ENCODE measurements at regions not wholly inside any gene's neighbourhood (a gene's known extent, or its start where the extent isn't known, plus 50 kb on each side); places are given as distances from the start of the nearest gene placed in this dataset.
"Not testable (repeated sequence)": the region's sequence is repeated elsewhere in the genome, so short reads cannot be mapped to it uniquely, and the experiment has no call there.

DNA sequence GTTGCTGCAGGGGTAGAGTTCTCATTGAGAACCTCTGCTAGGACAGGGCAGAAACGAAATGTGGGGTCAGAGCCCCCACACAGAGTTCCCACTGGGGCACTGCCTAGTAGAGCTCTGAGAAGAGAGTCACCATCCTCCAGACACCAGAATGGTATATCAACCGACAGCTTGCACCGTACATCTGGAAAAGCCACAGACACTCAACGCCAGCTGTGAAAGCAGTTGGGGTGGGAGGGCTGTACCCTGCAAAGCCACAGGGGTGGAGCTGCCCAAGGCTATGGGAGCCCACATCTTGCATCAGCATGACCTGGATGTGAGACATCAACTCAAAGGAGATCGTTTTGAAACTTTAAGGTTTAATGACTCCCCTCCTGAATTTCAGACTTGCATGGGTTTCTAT, 284.0 kb upstream of the DEPDC1 start:
- DNase-seq (ENCODE audit: low spot score) (no peak), FAIRE-seq (no peak)

DNA sequence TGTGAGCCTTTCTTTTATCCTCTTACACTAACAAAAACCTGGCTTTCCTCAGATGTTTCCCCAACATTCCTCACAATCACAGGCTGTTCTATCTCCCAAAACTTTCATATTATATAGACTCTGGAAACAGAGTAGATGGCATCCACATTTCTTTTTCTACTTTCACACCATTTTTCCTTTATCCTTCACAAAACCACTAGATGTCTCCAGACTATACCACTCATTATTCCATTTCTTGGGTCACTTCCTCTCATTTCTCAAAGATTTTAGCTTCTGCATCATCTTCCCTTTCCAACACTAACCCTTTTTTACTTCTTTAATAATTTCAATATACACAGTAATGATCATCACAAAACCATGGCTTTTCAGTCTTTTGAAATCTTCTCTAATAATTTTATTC, 286.0 kb upstream of the DEPDC1 start:
- DNase-seq (ENCODE audit: low spot score): no peak
- no peak for FAIRE-seq

DNA sequence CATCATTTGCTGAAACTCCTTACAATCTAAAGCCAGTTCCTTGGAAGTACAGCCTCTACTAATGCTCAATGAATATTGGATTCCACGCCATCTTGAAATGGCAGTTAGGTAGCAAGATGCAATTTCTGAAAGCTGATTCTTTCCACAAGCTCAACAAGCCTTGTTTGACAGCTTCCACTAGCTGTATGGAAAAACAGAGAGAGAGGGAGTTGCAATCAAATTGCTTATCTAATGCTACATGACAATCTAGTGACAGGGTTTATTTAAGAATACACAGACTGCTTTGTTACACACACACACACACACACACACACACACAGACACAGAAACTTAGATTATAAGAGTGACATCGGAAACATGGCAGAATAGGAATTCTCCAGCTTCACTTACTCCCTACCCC, 288.4 kb upstream of the DEPDC1 start:
- FAIRE-seq: no peak
- DNase-seq (ENCODE audit: low spot score): no peak

DNA sequence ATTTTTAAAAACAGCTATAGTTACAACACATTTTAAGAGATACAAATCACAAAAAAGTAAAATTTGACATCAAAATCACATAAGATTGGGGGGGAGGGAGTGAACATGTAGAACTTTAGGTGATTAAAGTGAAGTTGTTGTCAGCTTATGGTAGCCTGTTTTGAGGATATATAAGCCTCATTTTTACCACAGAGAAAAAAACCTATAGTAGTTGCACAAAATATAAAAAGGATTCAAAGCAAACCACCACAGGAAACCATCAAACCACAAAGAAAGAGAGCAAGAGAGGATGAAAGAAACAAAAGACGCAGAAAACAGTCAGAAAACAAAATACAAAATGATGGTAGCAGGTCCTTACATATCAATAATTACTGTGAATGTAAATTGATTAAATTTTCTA, 291.9 kb upstream of the DEPDC1 start:
- DNase-seq (ENCODE audit: low spot score) (no peak), FAIRE-seq (no peak)

DNA sequence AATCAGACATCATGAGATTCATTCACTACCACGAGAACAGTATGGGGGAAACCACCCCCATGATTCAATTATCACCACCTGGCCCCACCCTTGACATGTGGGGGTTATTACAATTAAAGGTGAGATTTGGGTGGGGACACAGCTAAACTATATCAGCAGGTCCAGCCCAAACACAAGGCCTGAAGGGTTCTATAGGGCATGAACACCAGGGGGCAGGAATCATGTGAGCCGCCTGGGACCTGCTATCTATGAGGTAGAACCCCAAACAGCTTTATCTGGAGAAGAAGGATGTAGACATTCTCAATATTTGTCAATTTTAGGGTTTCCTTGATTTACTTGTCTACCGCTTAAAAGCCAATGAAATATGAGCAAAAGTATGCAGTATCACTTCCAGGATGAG, 294.9 kb upstream of the DEPDC1 start:
- FAIRE-seq (no peak), DNase-seq (ENCODE audit: low spot score) (no peak)

DNA sequence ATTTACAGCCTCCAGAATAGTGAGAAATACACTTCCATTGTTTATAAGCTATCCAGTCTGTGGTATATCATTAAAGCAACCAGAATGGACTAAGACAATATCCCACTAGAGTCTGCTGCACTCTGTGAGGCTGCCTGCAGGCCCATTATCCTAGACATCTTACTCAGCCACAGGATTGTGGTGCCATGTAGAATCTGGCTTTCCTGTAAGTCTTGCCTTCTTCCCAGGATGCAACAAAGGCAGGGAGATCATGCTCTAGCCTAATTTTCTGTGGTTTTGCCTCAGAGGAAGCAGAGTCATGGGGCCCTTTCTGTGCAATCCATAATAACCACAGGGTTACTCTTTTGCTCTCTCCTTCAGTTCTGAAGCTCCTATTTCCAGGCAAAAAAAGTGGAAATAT, 299.1 kb upstream of the DEPDC1 start:
- FAIRE-seq: no peak
- DNase-seq (ENCODE audit: low spot score): no peak

DNA sequence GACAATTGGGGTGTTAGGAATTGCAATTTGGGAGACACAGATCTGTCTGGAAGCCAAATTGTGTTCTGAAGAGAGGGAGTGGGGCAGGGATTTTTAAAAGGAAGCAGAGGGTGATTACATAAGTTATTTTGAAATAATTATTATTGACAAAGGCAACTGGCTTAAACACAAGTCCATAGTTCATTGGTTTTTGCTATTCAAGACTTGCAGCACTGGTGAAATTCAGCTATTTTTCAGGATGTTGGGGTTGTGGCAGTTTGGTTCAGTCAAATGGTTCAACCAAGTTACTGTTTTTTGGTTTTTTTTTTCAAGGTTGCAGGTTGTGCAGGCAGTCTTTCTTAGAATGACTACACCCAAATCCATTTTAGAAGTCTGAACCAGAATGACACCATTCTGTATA, 300.0 kb upstream of the DEPDC1 start:
- no peak for FAIRE-seq
- DNase-seq (ENCODE audit: low spot score): no peak

DNA sequence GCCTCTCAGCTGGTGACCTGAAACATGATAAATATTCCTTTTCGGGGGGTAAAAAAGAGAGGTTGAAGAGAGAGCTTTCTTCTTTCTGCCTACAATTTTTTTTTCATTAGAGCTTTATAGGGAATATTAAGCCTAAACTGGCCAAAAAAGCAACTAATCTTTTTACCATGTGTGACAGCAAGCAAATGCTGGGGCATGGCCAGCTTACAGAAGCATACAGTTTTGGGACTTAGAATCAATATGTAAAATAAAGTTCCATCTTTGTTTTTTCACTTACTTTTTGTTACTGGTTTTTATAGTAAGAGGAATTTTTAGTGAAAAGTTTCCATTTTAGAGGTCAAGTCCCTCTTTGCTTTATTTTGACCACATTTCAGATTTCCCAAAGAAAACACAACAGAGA, 301.2 kb upstream of the DEPDC1 start:
- FAIRE-seq: no peak

DNA sequence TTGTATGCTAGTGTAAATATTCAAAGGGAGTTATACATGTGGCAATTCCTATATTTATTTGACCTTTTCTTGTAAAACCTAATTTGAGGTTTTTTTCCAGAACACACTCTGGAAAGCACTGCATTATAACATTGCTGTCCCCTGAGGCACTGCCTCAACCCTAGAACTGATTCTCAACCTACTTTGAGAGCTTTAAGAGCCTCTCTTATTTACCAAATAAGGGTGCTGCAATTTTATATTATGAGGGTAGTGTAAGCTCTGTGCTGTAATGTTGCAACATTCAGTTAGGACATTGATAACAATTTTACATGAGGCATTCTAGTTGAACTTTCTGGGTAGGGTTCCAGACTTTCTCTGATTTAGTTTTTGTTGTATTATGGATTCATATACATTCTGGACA, 302.2 kb upstream of the DEPDC1 start:
- DNase-seq (ENCODE audit: low spot score): no peak
- FAIRE-seq: no peak

More for the DNA sequence above, 301.2 kb upstream of the DEPDC1 start:
- DNase-seq (ENCODE audit: low spot score): no peak

DNA sequence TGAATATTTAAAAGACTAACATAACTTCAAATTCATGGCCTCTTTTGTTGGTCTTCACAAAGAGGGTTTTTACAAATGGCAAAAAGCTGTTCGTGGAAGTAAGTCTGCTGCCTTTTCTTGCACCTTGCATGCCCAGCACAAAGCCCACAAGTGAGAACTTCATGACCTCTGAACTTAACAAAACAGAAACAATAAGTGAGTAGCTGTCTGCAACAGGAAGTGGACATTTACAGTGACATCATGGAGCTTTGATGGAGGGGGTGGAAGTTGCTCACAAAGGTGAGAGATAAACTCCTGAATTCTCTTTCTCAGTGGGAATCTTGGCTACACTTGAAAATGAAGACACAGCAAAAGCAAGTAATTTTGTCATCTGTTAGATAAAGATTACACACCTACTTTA, 303.3 kb upstream of the DEPDC1 start:
- FAIRE-seq (no peak), DNase-seq (ENCODE audit: low spot score) (no peak)

DNA sequence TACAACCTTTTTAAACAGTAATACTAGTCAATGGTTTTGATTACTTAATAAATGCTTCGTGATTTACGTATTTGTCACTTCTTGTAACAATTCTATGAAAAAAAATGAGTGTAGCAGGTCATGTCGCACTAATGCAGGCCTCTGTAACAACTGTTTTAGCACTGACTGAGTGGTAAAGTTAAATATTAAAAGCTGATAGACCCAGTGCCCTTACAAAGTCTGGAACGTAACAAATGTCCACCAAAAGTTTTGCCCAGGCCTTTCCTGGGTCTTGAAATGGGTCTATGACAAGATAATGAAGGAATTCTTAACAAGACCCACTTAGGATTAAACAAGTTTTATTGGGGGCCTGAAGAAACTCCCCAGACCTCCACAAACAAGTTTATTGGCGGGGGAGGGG, 304.6 kb upstream of the DEPDC1 start:
- FAIRE-seq (no peak), DNase-seq (ENCODE audit: low spot score) (no peak)

DNA sequence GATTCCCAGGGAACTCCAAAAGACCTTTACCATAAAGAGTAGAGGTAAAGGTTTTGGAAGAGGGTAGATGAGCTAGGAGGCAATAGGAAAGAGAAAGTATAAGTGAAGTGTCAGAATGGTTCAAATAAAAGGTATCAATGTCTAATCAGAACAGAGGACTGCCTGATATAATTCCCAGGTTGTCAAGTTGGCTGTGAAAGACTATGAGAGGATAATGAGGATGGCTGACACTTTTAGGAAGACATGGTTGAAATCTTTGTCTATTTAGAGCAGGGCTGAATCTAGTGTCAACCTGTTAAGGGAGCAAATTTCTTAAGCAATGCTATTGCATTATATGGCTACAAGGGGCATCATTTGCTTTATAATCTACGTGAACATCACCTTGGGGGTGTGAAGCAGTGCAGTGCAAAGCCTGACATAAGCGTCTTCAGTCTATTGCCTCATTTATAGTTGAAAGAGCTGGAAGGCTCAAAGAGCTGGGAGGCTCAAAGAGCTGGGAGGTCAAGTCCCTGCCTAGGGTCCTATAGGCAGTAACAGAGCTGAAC, 308.3 kb upstream of the DEPDC1 start:
- FAIRE-seq: no peak
- DNase-seq (ENCODE audit: low spot score): no peak

DNA sequence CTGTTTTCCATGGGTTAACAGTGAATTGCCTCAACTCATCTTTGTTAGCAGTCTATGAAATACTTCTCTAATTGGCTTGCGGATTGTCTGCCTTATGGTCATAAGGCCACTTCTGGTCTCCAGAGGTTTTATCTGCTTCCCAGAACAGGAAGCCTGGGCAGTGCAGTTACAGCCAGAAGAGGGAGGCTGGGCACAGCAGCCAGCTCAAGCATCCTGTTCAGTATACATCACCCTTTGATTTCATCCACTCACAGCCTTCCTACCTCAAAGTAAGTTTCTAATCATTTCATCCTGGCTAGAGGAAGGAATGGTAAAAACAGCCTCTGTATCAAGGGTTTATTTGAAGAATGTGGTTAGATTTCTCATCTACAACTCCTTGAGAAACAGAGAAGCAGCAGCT, 311.5 kb upstream of the DEPDC1 start:
- DNase-seq (ENCODE audit: low spot score) (no peak), FAIRE-seq (no peak)

DNA sequence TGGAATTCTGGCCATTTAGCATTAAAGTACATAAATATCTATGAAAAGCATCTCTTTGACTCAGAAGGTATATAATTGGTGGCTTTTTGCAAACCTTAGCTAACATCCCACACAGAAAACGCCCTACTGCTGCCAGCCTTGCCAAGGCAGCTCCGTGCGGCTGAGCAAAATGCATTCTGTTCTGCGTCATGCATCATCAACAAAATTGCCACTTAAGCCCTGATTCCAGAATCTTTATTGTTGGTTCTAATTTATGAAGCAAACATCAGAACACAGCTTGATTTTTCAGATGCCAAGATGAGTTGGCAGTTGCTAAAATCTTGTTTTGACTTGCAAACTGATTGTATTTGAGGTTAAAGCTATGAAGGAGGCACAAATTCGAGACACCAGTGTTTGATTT, 314.9 kb upstream of the DEPDC1 start:
- DNase-seq (ENCODE audit: low spot score): no peak
- FAIRE-seq: no peak

DNA sequence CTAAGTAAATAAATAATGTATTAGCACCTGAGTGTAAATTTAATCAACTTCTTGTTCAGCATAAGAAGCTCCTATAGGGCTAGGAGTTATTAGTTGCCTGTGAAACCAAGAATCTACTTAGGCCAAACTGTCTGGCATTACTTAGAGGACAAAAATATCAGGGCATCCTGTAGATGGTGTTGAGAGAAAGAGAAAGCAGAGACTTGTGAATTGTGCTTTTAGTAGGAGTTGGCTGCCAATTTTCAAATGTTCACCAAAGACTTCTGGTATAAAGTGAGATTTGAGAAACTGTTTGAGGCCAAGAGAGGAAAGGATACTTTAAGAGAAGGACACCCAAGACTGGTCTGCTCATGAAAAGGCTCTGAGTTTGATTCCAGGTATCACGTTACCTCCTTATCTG, 315.5 kb upstream of the DEPDC1 start:
- FAIRE-seq: no peak
- no peak for DNase-seq (ENCODE audit: low spot score)

DNA sequence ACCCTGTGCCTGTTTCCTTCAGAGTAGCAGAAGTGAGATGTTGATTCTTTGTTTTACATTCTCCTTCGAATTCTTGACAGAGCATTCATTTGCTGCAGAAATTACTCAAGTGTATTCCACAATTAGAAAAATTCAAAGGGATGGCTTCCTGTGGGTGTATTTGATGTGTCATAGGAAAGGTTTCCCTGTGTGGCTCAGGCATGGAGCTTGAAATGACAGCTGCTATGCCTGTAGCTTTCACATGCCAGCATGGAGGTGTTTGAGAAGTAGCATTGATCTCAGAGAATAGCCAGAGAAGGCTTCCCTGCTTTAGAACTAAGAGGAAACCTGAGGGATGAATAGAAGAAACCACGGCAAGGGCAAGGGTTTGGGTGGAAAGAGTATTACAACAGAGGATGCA, 317.2 kb upstream of the DEPDC1 start:
- FAIRE-seq (no peak), DNase-seq (ENCODE audit: low spot score) (no peak)

DNA sequence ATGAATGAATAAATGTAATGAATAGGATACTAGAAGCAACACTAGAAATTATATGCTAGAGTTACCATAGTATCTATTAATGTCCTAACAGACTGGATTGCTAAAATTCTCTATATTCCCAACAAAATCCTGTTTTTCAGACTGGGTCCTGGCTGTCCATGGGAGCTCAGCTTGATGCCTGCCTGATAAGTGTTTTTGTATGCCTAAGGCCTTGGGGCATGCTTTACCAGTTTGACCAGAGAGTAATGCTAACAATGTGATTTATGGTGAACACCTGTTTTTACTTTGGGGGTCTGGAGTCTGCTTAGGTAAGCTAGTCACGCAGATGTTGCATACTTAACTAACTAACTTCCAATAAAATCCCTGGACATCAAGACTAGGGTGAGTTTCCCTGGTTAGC, 318.8 kb upstream of the DEPDC1 start:
- DNase-seq (ENCODE audit: low spot score) (no peak), FAIRE-seq (no peak)

DNA sequence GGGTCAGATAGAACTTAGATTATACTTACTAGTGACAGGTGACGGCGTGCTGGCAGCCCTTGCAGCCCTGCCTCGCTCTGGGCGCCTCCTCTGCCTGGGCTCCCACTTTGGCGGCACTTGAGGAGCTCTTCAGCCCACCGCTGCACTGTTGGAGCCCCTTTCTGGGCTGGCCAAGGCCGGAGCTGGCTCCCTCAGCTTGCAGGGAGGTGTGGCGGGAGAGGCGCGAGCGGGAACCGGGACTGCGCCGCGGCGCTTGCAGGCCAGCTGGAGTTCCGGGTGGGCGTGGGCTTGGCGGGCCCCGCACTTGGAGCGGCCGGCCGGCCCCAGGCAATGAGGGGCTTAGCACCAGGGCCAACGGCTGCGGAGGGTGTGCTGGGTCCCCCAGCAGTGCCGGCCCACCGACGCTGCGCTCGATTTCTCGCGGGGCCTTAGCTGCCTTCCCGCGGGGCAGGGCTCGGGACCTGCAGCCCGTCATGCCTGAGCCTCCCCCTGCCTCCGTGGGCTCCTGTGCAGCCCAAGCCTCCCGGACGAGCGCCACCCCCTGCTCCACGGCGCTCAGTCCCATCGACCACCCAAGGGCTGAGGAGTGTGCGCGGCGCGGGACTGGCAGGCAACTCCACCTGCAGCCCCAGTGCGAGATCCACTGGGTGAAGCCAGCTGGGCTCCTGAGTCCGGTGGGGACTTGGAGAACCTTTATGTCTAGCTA, 320.8 kb upstream of the DEPDC1 start:
- not testable (repeated sequence) for FAIRE-seq; DNase-seq (ENCODE audit: low spot score)

DNA sequence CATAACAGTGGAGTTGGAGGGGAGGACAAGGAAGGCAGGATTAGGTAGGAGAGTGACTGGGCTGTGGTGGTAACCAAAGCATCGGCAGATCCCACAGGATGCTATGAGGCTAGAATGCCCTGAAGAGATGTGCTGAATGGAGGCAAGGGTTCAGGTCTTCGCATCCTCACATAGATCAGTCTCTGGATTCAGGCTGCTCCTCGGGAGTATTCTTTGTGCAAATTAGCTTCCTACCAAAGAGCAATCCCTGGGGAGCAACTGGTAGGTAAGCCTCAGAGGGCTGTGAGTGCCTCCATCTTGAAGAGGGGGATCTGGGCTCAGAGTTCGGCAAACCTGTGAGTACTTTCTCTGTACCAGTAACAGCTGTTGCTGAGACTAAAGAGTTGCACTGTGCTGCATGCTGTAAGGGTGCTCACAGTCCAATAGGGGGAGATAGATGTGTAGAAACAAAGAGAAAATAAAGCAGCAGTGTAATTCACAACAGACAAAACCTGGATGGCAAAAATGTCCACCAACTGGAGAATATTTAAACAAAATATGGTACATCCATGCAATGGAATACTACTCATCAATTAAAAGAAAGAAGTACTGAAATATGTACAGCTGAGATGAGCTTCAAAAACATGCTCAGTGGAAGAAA, 322.4 kb upstream of the DEPDC1 start:
- no peak for FAIRE-seq
- DNase-seq (ENCODE audit: low spot score): no peak

DNA sequence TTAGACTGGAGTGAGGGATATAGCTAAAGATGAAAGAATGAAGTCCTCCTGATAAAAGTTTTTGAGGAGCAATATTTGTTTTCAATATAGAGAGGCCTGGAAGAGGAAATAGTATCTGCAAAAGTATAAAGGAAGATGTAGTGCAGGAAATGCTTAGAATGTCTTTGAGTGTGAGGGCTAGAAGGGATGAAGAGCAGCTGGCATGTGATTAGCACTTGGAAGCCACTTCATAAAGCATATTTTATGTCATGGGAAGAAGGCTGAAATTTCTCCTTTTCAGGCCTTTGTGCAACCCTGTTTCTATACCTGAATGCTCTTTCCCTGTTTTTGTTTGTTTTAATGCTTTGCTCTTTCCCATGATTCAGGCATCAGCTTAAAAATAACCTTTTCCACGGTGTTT, 323.3 kb upstream of the DEPDC1 start:
- FAIRE-seq: no peak

DNA sequence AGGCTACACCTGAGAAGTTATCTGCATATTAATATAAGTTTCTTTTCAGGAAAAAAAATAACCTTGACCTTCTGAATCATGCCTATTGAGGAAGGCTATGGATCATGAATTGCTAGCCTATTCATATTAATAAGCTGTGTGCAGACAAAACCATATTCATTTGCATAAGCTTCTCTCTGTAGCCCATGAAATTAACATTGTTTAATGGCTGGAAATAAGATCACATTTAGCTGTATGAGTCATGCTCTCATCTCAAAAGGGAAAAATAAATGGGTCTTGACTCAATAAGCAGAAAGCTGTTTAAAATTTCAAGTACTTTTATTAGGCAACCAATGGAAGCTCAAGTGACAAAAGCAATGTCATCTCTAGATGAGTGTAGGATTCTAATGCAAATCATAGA, 330.0 kb upstream of the DEPDC1 start:
- FAIRE-seq (no peak), DNase-seq (ENCODE audit: low spot score) (no peak)

More for the DNA sequence above, 323.3 kb upstream of the DEPDC1 start:
- no peak for DNase-seq (ENCODE audit: low spot score)

DNA sequence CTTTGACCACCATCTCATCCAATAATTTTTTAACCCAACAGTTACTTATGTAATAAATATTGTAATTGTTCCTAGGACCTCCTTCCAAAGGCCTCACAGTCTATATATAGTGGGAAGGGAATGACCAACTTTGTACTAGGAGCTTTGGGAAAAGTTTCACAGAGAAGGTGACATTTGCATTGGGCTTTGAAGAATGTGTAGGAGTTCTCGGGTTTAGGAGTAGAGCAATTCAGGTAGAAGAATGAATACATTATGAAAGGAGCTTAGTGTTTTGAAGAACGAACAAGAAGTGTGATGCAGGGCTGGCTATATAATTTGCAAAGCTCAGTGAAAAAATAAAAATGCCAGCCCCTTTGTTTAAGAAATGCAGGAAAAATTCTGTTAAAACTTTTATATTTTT, 330.4 kb upstream of the DEPDC1 start:
- DNase-seq (ENCODE audit: low spot score): no peak
- FAIRE-seq: no peak

DNA sequence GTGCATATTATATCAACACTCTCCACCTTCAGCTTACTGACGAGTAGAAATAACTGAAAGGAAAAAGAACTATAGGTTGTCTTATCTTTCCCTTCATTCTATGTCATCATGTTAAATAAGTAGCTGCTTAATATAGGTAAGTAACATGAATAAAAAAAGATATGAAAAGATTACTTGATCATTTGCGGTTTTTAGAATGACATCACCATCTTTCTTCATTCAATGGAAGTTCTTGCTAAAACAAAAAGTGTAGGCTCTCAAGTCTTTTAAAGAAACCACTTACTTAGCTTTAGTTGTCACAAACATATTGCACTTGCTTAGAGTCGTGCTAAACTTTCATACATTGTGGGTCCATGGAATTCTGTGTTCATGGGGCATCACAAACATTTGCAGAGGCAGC, 331.1 kb upstream of the DEPDC1 start:
- DNase-seq (ENCODE audit: low spot score) (no peak), FAIRE-seq (no peak)
